ENCODE measurements at regions not wholly inside any gene's neighbourhood (a gene's known extent, or its start where the extent isn't known, plus 50 kb on each side); places are given as distances from the start of the nearest gene placed in this dataset.

- TF ChIP-seq CTCF (IDR thresholded peaks at IDR 0.05; ENCODE audit: low read depth, low read length, missing control alignments) = no peak
- H3K4me3 ChIP-seq (ENCODE audit: low read depth, low read length) = no peak overlapping the region
- DNase-seq (ENCODE audit: low read depth) = no peak
- in situ Hi-C loops (cut with HindIII; ENCODE audit: low sequenced_read_pairs) = no loop called here
Measured at GRCh38 chr14:27587103-27587502, 989.3 kb upstream of the NOVA1 start.

GRCh38 chr14:27605282-27605681 is 1007.4 kb upstream of the NOVA1 start:
- no peak for TF ChIP-seq CTCF (IDR thresholded peaks at IDR 0.05; ENCODE audit: low read depth, low read length, missing control alignments)
- no peak overlapping the region for H3K4me3 ChIP-seq (ENCODE audit: low read depth, low read length)
- no peak for DNase-seq (ENCODE audit: low read depth)
- in situ Hi-C loops (cut with HindIII; ENCODE audit: low sequenced_read_pairs) = loop anchor here (5.0 kb wide), 1 partner anchor 33 kb away; no protein-coding TSS in a partner anchor

GRCh38 chr14:27608377-27608776 is 1010.5 kb upstream of the NOVA1 start:
- in situ Hi-C loops (cut with HindIII; ENCODE audit: low sequenced_read_pairs) = loop anchor here (5.0 kb wide), 1 partner anchor 36 kb away; no protein-coding TSS in a partner anchor
- no peak for DNase-seq (ENCODE audit: low read depth)
- H3K4me3 ChIP-seq (ENCODE audit: low read depth, low read length) = no peak overlapping the region
- TF ChIP-seq CTCF (IDR thresholded peaks at IDR 0.05; ENCODE audit: low read depth, low read length, missing control alignments) = no peak

GRCh38 chr14:27612121-27612520 is 1014.3 kb upstream of the NOVA1 start:
- no peak for TF ChIP-seq CTCF (IDR thresholded peaks at IDR 0.05; ENCODE audit: low read depth, low read length, missing control alignments)
- no peak for DNase-seq (ENCODE audit: low read depth)
- in situ Hi-C loops (cut with HindIII; ENCODE audit: low sequenced_read_pairs) = no loop called here
- H3K4me3 ChIP-seq (ENCODE audit: low read depth, low read length) = no peak overlapping the region

GRCh38 chr14:27613102-27613501 is 1015.3 kb upstream of the NOVA1 start:
- DNase-seq (ENCODE audit: low read depth) = no peak
- no peak for TF ChIP-seq CTCF (IDR thresholded peaks at IDR 0.05; ENCODE audit: low read depth, low read length, missing control alignments)
- in situ Hi-C loops (cut with HindIII; ENCODE audit: low sequenced_read_pairs) = no loop called here
- H3K4me3 ChIP-seq (ENCODE audit: low read depth, low read length) = no peak overlapping the region

- in situ Hi-C loops (cut with HindIII; ENCODE audit: low sequenced_read_pairs) = no loop called here
- DNase-seq (ENCODE audit: low read depth) = no peak
- no peak for TF ChIP-seq CTCF (IDR thresholded peaks at IDR 0.05; ENCODE audit: low read depth, low read length, missing control alignments)
- H3K4me3 ChIP-seq (ENCODE audit: low read depth, low read length) = no peak overlapping the region
Measured at GRCh38 chr14:27623782-27624181, 1025.9 kb upstream of the NOVA1 start.
